ENCODE measurements at regions not wholly inside any gene's neighbourhood (a gene's known extent, or its start where the extent isn't known, plus 50 kb on each side); places are given as distances from the start of the nearest gene placed in this dataset.

DNA sequence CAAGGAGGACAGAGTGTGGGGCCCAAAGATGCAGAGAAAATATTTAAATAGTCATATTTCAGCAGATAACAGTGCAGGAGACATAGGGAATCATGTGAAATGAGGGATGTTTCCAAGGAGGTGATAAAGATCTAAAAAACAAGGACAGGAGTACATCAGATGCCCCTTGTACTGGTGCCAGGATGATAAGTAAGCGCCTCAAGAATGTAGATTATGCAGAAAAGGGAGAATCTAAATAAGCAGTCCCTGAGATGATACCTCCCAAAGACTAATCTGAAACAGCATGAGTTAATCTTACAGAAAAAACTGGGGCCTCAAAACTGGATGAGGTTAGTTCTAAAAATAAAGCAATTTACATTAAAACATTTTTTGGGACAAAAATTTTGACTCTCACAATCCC lies 136.1 kb upstream of the WDFY3 start:
- Histone ChIP-seq H3K27me3 (no peaks in the 10 kb centered on the region), H3K4me1 (no peaks in the 10 kb centered on the region), H3K4me3 (no peak overlapping the region), H3K9ac (ENCODE audit: low read depth in 2 of 2, low read length in 2 of 2) (no peak overlapping the region), H3K9me3 (no peaks in the 10 kb centered on the region), H3K27ac (no peak overlapping the region), H3K36me3 (no peaks in the 10 kb centered on the region)
- no peak for DNase-seq
- TF ChIP-seq, protein P1, sequence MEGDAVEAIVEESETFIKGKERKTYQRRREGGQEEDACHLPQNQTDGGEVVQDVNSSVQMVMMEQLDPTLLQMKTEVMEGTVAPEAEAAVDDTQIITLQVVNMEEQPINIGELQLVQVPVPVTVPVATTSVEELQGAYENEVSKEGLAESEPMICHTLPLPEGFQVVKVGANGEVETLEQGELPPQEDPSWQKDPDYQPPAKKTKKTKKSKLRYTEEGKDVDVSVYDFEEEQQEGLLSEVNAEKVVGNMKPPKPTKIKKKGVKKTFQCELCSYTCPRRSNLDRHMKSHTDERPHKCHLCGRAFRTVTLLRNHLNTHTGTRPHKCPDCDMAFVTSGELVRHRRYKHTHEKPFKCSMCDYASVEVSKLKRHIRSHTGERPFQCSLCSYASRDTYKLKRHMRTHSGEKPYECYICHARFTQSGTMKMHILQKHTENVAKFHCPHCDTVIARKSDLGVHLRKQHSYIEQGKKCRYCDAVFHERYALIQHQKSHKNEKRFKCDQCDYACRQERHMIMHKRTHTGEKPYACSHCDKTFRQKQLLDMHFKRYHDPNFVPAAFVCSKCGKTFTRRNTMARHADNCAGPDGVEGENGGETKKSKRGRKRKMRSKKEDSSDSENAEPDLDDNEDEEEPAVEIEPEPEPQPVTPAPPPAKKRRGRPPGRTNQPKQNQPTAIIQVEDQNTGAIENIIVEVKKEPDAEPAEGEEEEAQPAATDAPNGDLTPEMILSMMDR (IDR thresholded peaks at IDR 0.05) = no peak
- intact Hi-C loops (cut with DNase I) = no loop called here

DNA sequence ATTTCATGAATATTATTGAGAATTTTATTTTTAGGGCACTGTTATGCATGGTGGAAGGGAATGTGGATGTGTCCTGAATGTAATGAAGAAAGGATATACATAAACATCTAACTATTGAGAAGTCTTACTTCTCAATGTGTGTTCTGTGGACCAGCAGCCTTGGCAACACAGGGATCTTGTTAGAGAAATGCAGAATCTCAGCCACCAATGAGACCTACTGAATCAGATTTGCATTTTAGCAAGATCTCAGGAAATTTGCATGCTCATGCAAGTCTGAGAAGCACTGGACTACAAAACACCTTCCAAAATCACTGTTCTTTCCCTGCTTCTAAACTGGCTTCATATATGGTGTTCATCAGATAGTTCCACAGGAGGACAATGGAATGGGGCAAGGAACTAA lies 139.7 kb upstream of the WDFY3 start:
- TF ChIP-seq, protein P1 (IDR thresholded peaks at IDR 0.05) = no peak
- intact Hi-C loops (cut with DNase I) = no loop called here
- no peak overlapping the region for H3K9ac ChIP-seq (ENCODE audit: low read depth in 2 of 2, low read length in 2 of 2)
- H3K4me3 ChIP-seq = no peak overlapping the region
- no peak overlapping the region for H3K27ac ChIP-seq
- no peaks in the 10 kb centered on the region for H3K4me1 ChIP-seq
- DNase-seq = no peak
- no peaks in the 10 kb centered on the region for H3K27me3 ChIP-seq
- H3K36me3 ChIP-seq = no peaks in the 10 kb centered on the region
- H3K9me3 ChIP-seq = no peaks in the 10 kb centered on the region

DNA sequence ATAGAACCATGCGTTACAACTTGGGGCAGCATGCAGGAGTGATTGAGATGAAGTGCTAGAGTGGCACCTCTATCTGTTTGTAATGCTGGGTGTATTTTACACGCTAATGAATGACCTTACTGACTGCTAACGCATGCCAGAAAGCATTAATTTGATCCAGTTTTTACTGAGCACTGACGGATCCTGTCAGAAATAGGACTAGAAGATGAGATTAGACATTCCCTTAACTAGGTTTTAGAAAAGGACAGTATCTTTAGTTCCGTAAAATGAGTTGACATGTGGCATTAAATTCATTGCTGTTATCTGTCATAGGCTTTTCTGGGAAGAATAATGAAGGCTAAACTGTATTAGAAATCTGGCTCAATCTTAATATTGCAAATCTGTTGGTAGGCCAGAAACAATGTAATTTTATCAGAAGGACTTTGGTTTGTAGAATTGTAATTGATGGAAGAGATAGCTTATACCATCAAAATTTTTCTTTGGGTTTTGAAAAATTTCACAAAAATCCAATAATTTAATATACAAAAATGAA lies 140.4 kb upstream of the WDFY3 start:
- H3K4me3 ChIP-seq = no peak overlapping the region
- no peak overlapping the region for H3K27ac ChIP-seq
- DNase-seq = no peak
- no peaks in the 10 kb centered on the region for H3K27me3 ChIP-seq
- TF ChIP-seq, protein P1 (IDR thresholded peaks at IDR 0.05) = no peak
- intact Hi-C loops (cut with DNase I) = no loop called here
- H3K36me3 ChIP-seq = no peaks in the 10 kb centered on the region
- H3K9ac ChIP-seq (ENCODE audit: low read depth in 2 of 2, low read length in 2 of 2) = no peak overlapping the region
- no peaks in the 10 kb centered on the region for H3K4me1 ChIP-seq
- H3K9me3 ChIP-seq = no peaks in the 10 kb centered on the region

DNA sequence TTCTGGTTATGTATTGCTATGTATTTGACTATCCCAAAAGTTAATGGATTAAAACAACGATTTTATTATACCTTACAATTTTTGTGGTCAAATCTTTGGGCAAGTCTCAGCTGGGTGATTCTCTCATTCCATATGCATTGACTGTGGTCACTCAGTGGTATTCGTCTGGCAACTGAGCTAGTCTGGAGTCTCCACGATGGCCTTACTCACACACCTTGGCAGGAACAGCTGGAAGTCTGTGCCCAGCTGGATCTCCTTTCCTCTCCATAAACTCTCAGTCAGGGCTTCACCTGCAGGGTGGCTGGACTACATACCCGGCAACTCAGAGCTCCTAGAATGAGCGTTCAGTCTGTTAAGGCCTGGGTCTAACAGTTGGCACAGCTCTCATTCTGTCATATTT lies 141.1 kb upstream of the WDFY3 start:
- Histone ChIP-seq H3K4me3 (no peak overlapping the region), H3K9me3 (no peaks in the 10 kb centered on the region), H3K36me3 (no peaks in the 10 kb centered on the region), H3K27ac (no peak overlapping the region), H3K9ac (ENCODE audit: low read depth in 2 of 2, low read length in 2 of 2) (no peak overlapping the region), H3K27me3 (no peaks in the 10 kb centered on the region), H3K4me1 (no peaks in the 10 kb centered on the region)
- no peak for DNase-seq
- intact Hi-C loops (cut with DNase I) = no loop called here
- TF ChIP-seq, protein P1 (IDR thresholded peaks at IDR 0.05) = no peak

GRCh38 chr4:85113706-85114105 lies 147.2 kb upstream of the WDFY3 start:
- no peaks in the 10 kb centered on the region for H3K36me3 ChIP-seq
- H3K27me3 ChIP-seq = no peaks in the 10 kb centered on the region
- no peak overlapping the region for H3K4me3 ChIP-seq
- no peak overlapping the region for H3K9ac ChIP-seq (ENCODE audit: low read depth in 2 of 2, low read length in 2 of 2)
- no peaks in the 10 kb centered on the region for H3K4me1 ChIP-seq
- no peak overlapping the region for H3K27ac ChIP-seq
- DNase-seq = no peak
- no peaks in the 10 kb centered on the region for H3K9me3 ChIP-seq
- TF ChIP-seq, protein P1 (IDR thresholded peaks at IDR 0.05) = no peak
- intact Hi-C loops (cut with DNase I) = no loop called here

- Histone ChIP-seq H3K4me3 (no peak overlapping the region), H3K36me3 (no peaks in the 10 kb centered on the region), H3K9ac (ENCODE audit: low read depth in 2 of 2, low read length in 2 of 2) (no peak overlapping the region), H3K27me3 (no peaks in the 10 kb centered on the region), H3K9me3 (no peaks in the 10 kb centered on the region), H3K4me1 (no peaks in the 10 kb centered on the region), H3K27ac (no peak overlapping the region)
- no peak for DNase-seq
- intact Hi-C loops (cut with DNase I) = no loop called here
- TF ChIP-seq, protein P1 (IDR thresholded peaks at IDR 0.05) = no peak
These were observed 148.0 kb upstream of the WDFY3 start for GRCh38 chr4:85114526-85114925.

Data from colonic mucosa (tissue), 4 donors.